BLaER1 treated with 17β-estradiol and CSF1 and Interleukin-3, amounts not matched to agents 10 nM and 100 nM (cell line): ENCODE measurements at regions not wholly inside any gene's neighbourhood (a gene's known extent, or its start where the extent isn't known, plus 50 kb on each side); places are given as distances from the start of the nearest gene placed in this dataset.

Source experiments
- H3K27ac ChIP-seq, 11 experiments: shearing (Covaris generic); formaldehyde crosslinking; 2 replicates each; pipeline ENCODE4 v1.8.1; 2022
- H3K27me3 ChIP-seq, 11 experiments: shearing (Covaris generic); formaldehyde crosslinking; 2 replicates each; pipeline ENCODE4 v1.8.1; 2022
- H3K36me3 ChIP-seq, 11 experiments: shearing (Covaris generic); formaldehyde crosslinking; 2 replicates each; pipeline ENCODE4 v1.8.1; 2022
- H3K4me1 ChIP-seq, 10 experiments: shearing (Covaris generic); formaldehyde crosslinking; 2 replicates each; pipeline ENCODE4 v1.8.1; 2022
- H3K4me2 ChIP-seq, 11 experiments: shearing (Covaris generic); formaldehyde crosslinking; 2 replicates each; pipeline ENCODE4 v1.8.1; 2022
- H3K4me3 ChIP-seq, 10 experiments: shearing (Covaris generic); formaldehyde crosslinking; 2 replicates each; pipeline ENCODE4 v1.8.1; 2022
- H3K9ac ChIP-seq, 11 experiments: shearing (Covaris generic); formaldehyde crosslinking; 2 replicates each; pipeline ENCODE4 v1.8.1; 2022
- H3K9me3 ChIP-seq, 11 experiments: shearing (Covaris generic); formaldehyde crosslinking; replicated peaks in 1 of 11; 2 replicates each; pipeline ENCODE4 v1.8.1; 2022
- H4K20me1 ChIP-seq, 11 experiments: shearing (Covaris generic); formaldehyde crosslinking; 2 replicates each; pipeline ENCODE4 v1.8.1; 2022
- Cebpa-rat ChIP-seq, 11 experiments: shearing (Covaris generic); IDR thresholded peaks; 2 replicates each; pipeline ENCODE4 v1.8.1; 2022

- no peaks in the 10 kb centered on the region for H3K36me3 ChIP-seq
- H3K4me3 ChIP-seq: no peak overlapping the region
- 0 out of 20 replicates have a peak, but pooled peaks cover 0 to 1% (median 0%) of the 10 kb centered on the region in 10 experiments for H3K4me1 ChIP-seq
- no peaks in the 10 kb centered on the region for H4K20me1 ChIP-seq
- no peak for TF ChIP-seq Cebpa-rat (IDR thresholded peaks at IDR 0.05)
- no peaks in the 10 kb centered on the region for H3K9me3 ChIP-seq
- H3K9ac ChIP-seq: no peak overlapping the region
- H3K4me2 ChIP-seq: no peak overlapping the region
- no peaks in the 10 kb centered on the region for H3K27me3 ChIP-seq
- H3K27ac ChIP-seq: no peak overlapping the region
Measured at GRCh38 chr16:8183176-8184099, 406.9 kb downstream of the TMEM114 start.

GRCh38 chr16:8182761-8183160 lies 407.6 kb downstream of the TMEM114 start:
- H3K36me3 ChIP-seq: no peaks in the 10 kb centered on the region
- H3K9me3 ChIP-seq: no peaks in the 10 kb centered on the region
- no peak overlapping the region for H3K4me3 ChIP-seq
- H3K4me1 ChIP-seq: 0 out of 20 replicates have a peak, but pooled peaks cover 0 to 5% (median 0%) of the 10 kb centered on the region in 10 experiments
- H3K4me2 ChIP-seq: no peak overlapping the region
- no peak overlapping the region for H3K9ac ChIP-seq
- H3K27me3 ChIP-seq: no peaks in the 10 kb centered on the region
- no peak overlapping the region for H3K27ac ChIP-seq
- H4K20me1 ChIP-seq: no peaks in the 10 kb centered on the region
- no peak for TF ChIP-seq Cebpa-rat (IDR thresholded peaks at IDR 0.05)

- H3K4me3 ChIP-seq: no peak overlapping the region
- no peaks in the 10 kb centered on the region for H3K27me3 ChIP-seq
- H3K4me2 ChIP-seq: no peak overlapping the region
- H3K36me3 ChIP-seq: no peaks in the 10 kb centered on the region
- no peaks in the 10 kb centered on the region for H3K9me3 ChIP-seq
- TF ChIP-seq Cebpa-rat (IDR thresholded peaks at IDR 0.05): no peak
- no peak overlapping the region for H3K27ac ChIP-seq
- H3K4me1 ChIP-seq: 0 out of 20 replicates have a peak, but pooled peaks cover 0 to 5% (median 0%) of the 10 kb centered on the region in 10 experiments
- no peak overlapping the region for H3K9ac ChIP-seq
- no peaks in the 10 kb centered on the region; a peak in 1 of 22 replicates for H4K20me1 ChIP-seq
Measured at GRCh38 chr16:8179615-8180014, 410.7 kb downstream of the TMEM114 start.

GRCh38 chr16:8178271-8178670 lies 412.0 kb downstream of the TMEM114 start:
- TF ChIP-seq Cebpa-rat (IDR thresholded peaks at IDR 0.05): no peak
- H3K4me3 ChIP-seq: no peak overlapping the region
- H4K20me1 ChIP-seq: no peaks in the 10 kb centered on the region; a peak in 1 of 22 replicates
- H3K36me3 ChIP-seq: no peaks in the 10 kb centered on the region
- H3K27ac ChIP-seq: no peak overlapping the region
- no peak overlapping the region for H3K9ac ChIP-seq
- H3K4me2 ChIP-seq: no peak overlapping the region
- 0 out of 20 replicates have a peak, but pooled peaks cover 0 to 5% (median 0%) of the 10 kb centered on the region in 10 experiments for H3K4me1 ChIP-seq
- H3K27me3 ChIP-seq: no peaks in the 10 kb centered on the region
- no peaks in the 10 kb centered on the region for H3K9me3 ChIP-seq

- H3K4me3 ChIP-seq: no peak overlapping the region
- no peaks in the 10 kb centered on the region for H3K9me3 ChIP-seq
Measured at GRCh38 chr16:8175411-8175810, 414.9 kb downstream of the TMEM114 start.

GRCh38 chr16:8173111-8173644 lies 417.1 kb downstream of the TMEM114 start:
- no peak for TF ChIP-seq Cebpa-rat (IDR thresholded peaks at IDR 0.05)
- H3K4me3 ChIP-seq: no peak overlapping the region

More at GRCh38 chr16:8175411-8175810, 414.9 kb downstream of the TMEM114 start:
- H4K20me1 ChIP-seq: no peaks in the 10 kb centered on the region; a peak in 1 of 22 replicates
- no peak overlapping the region for H3K27ac ChIP-seq
- H3K4me1 ChIP-seq: 0 out of 20 replicates have a peak, but pooled peaks cover 0 to 13% (median 0%) of the 10 kb centered on the region in 10 experiments
- no peaks in the 10 kb centered on the region for H3K36me3 ChIP-seq
- H3K9ac ChIP-seq: no peak overlapping the region
- H3K27me3 ChIP-seq: no peaks in the 10 kb centered on the region
- no peak for TF ChIP-seq Cebpa-rat (IDR thresholded peaks at IDR 0.05)
- no peak overlapping the region for H3K4me2 ChIP-seq

GRCh38 chr16:8172551-8172950 lies 417.8 kb downstream of the TMEM114 start:
- H3K4me3 ChIP-seq: no peak overlapping the region
- H3K4me1 ChIP-seq: peaks cover 0 to 31% (median 0%) of the 10 kb centered on the region in 10 experiments; a peak in 6 of 20 replicates
- H3K9ac ChIP-seq: no peak overlapping the region
- no peak for TF ChIP-seq Cebpa-rat (IDR thresholded peaks at IDR 0.05)
- H3K9me3 ChIP-seq: no peaks in the 10 kb centered on the region
- no peaks in the 10 kb centered on the region for H3K36me3 ChIP-seq
- H3K4me2 ChIP-seq: no peak overlapping the region
- H3K27ac ChIP-seq: no peak overlapping the region
- no peaks in the 10 kb centered on the region; a peak in 1 of 22 replicates for H4K20me1 ChIP-seq
- H3K27me3 ChIP-seq: no peaks in the 10 kb centered on the region

More at GRCh38 chr16:8173111-8173644, 417.1 kb downstream of the TMEM114 start:
- Histone ChIP-seq H3K4me1 (peaks cover 0 to 25% (median 0%) of the 10 kb centered on the region in 10 experiments; a peak in 4 of 20 replicates), H3K9me3 (no peaks in the 10 kb centered on the region), H3K36me3 (no peaks in the 10 kb centered on the region), H4K20me1 (no peaks in the 10 kb centered on the region; a peak in 1 of 22 replicates), H3K9ac (no peak overlapping the region), H3K27me3 (no peaks in the 10 kb centered on the region), H3K27ac (no peak overlapping the region), H3K4me2 (no peak overlapping the region)

GRCh38 chr16:8168016-8168415 lies 422.3 kb downstream of the TMEM114 start:
- H3K4me1 ChIP-seq: peaks cover 0 to 36% (median 0%) of the 10 kb centered on the region in 10 experiments; a peak in 6 of 20 replicates
- no peak overlapping the region for H3K4me3 ChIP-seq
- H3K4me2 ChIP-seq: peak overlapping the region in 3 of 11 experiments; percentile 55 to 71 (median 56); a peak in 6 of 22 replicates
- no peak overlapping the region for H3K9ac ChIP-seq
- no peaks in the 10 kb centered on the region for H3K36me3 ChIP-seq
- H3K27ac ChIP-seq: 0 out of 22 replicates have a peak overlapping the region, but pooled peaks of 1 of the 11 experiments have one; percentile 9
- no peaks in the 10 kb centered on the region for H3K27me3 ChIP-seq
- TF ChIP-seq Cebpa-rat (IDR thresholded peaks at IDR 0.05): no peak
- H3K9me3 ChIP-seq: no peaks in the 10 kb centered on the region
- no peaks in the 10 kb centered on the region for H4K20me1 ChIP-seq

GRCh38 chr16:8167436-8167835 lies 422.9 kb downstream of the TMEM114 start:
- no peak for TF ChIP-seq Cebpa-rat (IDR thresholded peaks at IDR 0.05)
- Histone ChIP-seq H3K9me3 (no peaks in the 10 kb centered on the region), H3K27ac (no peak overlapping the region), H3K9ac (no peak overlapping the region), H3K36me3 (no peaks in the 10 kb centered on the region), H3K4me1 (peaks cover 0 to 33% (median 0%) of the 10 kb centered on the region in 10 experiments; a peak in 6 of 20 replicates), H3K27me3 (no peaks in the 10 kb centered on the region), H3K4me3 (no peak overlapping the region), H3K4me2 (peak overlapping the region in 3 of 11 experiments; percentile 55 to 71 (median 56); a peak in 6 of 22 replicates), H4K20me1 (no peaks in the 10 kb centered on the region)
